GM20000 (cell line): ENCODE measurements at regions not wholly inside any gene's neighbourhood (a gene's known extent, or its start where the extent isn't known, plus 50 kb on each side); places are given as distances from the start of the nearest gene placed in this dataset.

Experiments used
- DNase-seq: peaks from one replicate; pipeline ENCODE4 v3.0.0; 2012; ENCODE audit warnings: low spot score
- TF ChIP-seq, protein P1 (sequence below): IDR thresholded peaks from 2 replicates; pipeline ENCODE4 v1.5.1; 2012; ENCODE audit warnings: mild to moderate bottlenecking, control low read depth; ENCODE audit errors: extremely low read depth, missing control alignments

DNA sequence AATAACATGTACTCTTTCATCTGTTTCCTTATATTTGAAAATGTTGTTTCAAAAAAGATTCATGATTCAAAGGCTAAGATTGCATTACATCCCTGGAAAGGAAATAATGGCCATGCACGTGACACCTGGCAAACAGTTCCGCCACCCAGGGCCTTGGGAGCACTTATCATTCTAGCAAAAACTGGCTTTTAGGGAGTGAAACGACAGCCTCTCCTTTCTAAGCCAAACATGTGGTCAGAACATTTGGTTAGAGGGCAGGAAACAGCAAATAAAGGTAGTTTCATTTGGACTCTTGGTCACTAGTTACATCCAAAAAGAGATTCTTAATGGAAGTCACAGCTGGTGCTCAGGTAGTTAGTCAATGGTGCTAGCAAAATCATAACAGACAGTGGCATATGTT is 83.5 kb downstream of the FAS start:
- TF ChIP-seq, protein P1, sequence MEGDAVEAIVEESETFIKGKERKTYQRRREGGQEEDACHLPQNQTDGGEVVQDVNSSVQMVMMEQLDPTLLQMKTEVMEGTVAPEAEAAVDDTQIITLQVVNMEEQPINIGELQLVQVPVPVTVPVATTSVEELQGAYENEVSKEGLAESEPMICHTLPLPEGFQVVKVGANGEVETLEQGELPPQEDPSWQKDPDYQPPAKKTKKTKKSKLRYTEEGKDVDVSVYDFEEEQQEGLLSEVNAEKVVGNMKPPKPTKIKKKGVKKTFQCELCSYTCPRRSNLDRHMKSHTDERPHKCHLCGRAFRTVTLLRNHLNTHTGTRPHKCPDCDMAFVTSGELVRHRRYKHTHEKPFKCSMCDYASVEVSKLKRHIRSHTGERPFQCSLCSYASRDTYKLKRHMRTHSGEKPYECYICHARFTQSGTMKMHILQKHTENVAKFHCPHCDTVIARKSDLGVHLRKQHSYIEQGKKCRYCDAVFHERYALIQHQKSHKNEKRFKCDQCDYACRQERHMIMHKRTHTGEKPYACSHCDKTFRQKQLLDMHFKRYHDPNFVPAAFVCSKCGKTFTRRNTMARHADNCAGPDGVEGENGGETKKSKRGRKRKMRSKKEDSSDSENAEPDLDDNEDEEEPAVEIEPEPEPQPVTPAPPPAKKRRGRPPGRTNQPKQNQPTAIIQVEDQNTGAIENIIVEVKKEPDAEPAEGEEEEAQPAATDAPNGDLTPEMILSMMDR, result no peak
- DNase-seq, result no peak

DNA sequence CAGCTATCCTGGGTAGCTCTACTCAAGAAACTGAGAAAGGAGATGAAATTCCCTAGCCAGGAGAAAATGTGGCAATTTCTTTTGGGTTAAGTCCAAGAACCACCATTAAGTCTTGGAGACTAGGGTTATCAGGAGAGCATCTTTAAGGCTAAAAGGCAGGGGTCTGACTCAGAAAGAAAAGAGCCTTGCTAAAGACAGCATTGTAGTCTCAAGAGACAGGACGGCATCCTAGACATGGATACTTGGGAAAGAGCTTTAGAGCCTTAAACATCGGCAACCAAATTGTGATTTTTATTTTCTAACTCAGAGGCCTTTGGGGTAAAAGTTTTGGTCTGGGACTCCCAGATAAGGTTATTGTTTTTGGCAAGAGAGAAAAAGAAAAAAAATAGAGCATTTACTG is 83.1 kb downstream of the FAS start:
- TF ChIP-seq, protein P1, result no peak
- no peak for DNase-seq

- no peak for DNase-seq
- TF ChIP-seq, protein P1, result no peak
Observed at GRCh38 chr10:89069589-89069988, 79.0 kb downstream of the FAS start.
